ENCODE measurements at regions not wholly inside any gene's neighbourhood (a gene's known extent, or its start where the extent isn't known, plus 50 kb on each side); places are given as distances from the start of the nearest gene placed in this dataset.
"Not testable (repeated sequence)": the region's sequence is repeated elsewhere in the genome, so short reads cannot be mapped to it uniquely, and the experiment has no call there.

DNA sequence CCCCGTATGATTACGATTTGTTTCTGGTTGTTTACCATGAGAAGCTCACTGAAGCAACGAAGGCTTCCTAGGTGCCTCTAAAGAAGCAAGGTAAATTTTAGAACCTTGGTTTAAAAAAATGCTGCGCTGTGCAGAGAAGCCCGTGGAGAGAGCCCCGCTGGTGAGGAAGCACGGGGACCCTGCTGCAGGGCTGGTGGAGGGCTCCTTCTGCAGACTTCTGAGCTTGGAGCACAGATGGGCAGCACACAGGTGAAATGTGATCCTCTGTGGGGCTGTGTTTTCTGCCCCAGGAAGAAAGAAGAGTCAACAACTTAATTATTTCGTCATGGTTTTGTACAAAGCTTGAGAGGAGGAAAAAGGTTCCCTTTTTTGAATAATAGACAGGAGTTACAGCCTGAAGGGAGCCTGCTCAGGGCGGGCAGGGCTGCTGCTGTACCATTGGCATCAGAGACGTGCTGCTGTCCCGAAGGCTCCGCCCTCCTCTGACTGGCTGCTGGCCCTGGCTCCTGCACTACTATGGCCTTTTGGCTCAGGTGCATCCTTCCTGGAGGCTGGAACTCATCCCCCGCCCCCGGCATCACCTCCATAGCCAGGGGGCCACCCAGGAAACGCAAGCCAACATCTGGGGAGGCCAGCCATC lies 108.0 kb upstream of the PLGLB2 start:
- not testable (repeated sequence) for DNase-seq

DNA sequence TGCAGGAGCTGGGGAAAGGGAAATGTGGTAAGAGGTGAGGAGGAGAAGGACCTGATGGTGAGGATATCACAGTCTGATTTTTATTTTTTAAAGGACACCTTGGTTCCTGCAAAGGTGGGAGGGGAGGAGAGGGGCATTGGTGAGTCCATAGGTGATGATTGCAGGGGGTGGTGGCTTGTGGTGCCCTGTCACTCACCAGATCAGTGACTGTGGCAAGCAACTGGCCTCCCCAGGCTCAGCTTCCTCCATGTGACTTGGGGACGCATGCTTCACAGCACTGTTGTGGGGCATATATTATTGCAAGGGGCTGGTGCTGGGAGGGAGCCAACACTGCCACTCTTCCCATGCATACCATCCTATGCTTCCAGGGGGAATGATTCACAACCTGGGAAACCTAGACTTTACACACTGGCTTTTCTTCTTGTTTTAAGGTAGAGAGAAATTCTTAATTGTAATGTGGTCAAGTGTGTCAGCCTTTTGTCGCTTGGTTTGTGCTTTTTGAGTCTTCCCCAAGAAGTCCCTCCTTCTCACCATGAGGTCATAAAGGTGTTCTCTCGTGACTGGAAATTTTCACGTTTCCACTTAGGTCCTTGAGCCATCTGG lies 106.8 kb upstream of the PLGLB2 start:
- DNase-seq = not testable (repeated sequence)

DNA sequence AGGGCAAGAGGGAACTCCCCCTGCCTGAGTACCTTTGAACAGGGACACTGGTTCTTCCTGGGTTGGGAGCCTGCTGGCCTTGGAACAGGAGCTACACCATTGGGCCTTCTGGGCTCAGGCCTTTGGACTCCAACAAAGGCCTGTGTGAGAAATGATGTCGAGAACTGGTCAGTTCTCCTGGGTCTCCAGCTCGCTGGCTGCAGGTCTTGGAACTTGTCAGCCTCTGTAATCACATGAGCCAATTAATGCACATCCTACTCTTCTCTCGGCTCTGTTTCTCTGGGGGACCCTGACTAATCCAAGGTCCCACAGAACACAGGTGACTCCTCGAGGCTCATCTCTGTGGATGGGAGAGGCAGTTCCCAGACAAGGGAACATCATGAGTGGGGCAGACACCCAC lies 104.7 kb upstream of the PLGLB2 start:
- not testable (repeated sequence) for DNase-seq

DNA sequence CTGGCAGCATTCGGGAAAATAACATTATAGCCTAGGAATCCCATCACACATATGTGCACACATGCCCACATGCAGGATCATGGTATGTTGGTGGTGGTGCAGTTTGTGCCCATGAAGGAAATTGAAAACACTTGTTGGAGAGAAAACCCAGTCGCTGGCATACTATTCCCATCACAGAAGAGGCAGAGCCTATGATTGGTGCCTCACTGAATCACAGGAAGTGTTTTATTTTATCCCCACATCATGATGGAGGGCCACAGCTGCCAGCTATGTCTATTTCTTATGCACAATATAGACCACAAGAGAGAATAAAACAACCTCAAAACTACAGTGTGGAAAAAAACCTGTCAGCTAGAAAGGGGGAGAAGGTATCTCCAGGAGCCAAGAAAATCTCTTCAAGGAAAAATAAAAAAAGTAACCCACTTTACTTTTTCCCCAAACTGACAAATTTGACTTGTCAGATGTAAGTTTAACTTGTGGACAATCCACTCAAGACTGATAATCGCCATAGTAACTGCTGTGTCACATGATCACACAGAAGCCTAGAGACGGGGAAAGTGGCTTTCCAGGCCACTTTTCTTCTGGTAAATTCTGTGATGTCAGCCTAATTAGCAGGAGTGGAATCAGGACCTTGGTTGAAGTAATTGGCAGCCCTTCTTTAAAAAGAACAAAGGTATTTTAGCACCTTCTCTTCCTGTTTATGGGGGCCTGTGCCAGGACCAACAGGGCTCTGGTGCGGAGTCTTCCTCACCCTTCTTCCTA lies 100.0 kb upstream of the PLGLB2 start:
- DNase-seq = not testable (repeated sequence)

DNA sequence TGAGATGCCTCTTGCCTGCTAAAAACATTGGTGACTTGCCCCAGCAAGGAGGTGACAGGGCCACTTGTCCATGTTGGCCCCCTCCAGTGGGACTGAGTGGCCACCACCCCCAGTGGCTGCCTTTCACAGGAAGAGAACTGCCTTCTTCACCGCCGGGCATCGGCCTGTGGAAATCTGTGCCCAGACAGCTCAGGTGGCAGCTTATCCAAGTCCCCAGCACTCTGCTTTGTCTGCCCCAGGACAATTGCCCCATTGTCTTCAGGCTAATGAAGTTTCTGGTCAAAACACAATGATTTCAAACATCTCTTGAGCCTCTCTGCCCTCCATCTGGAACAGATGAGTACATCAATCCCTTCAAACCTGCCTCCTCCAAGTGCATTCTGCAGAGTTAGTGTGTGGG lies 99.1 kb upstream of the PLGLB2 start:
- not testable (repeated sequence) for DNase-seq

DNA sequence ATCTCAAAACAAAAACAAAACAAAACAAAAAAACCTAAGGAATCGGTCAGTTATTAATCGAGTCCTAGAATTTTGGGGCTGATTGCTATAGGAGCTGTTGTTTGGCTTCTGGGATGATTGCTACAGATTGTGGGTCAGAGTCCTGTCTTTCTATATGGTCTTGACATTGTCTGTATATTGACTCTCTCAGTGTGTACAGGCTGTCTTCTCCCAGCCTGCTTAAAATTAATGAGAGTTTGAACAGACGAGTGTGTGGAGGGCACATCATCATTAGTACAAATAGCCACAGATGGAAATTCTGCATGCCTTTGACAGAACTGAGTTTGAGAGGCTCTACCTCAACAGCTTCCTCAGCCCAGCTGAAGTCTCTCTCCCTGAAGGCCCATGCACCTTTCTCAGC lies 98.0 kb upstream of the PLGLB2 start:
- not testable (repeated sequence) for DNase-seq

DNA sequence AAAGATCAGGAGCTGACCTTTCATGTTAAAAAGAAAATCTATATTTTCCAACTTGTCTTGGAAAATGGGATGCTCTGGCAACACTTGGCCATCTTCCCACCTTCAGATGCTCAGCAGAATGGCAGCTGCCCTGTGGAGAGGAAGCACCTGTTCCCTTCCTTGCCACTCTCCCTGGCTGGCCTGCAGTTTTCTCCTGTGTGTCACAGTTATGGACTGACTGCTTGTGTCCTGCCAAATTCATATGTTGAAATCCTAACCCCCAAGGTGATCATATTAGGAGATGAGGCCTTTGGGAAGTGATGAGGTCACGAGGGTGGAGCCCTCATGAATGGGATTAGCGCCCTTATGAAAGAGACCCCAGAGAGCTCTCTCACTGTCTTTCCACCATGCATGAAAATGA lies 97.0 kb upstream of the PLGLB2 start:
- DNase-seq = not testable (repeated sequence)

DNA sequence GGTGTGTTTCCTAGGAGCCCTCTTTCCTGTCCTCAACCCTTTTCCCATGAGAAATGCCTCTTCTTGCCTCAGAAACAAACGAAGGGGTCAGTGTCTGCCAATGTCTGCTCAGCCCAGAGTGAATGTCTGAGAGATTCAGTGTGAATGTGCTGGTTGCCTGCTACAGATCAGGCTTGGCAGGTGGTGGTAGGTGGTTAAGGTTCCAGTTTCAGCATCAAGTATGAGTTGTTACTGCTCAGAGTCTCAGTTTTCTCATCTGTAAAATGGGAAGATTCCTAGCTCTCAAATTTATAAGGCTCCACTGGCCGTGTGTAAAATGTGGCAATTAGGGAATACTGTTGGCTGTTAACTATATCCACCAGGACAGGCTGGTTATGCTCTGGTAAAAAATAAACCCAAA lies 96.3 kb upstream of the PLGLB2 start:
- not testable (repeated sequence) for DNase-seq

DNA sequence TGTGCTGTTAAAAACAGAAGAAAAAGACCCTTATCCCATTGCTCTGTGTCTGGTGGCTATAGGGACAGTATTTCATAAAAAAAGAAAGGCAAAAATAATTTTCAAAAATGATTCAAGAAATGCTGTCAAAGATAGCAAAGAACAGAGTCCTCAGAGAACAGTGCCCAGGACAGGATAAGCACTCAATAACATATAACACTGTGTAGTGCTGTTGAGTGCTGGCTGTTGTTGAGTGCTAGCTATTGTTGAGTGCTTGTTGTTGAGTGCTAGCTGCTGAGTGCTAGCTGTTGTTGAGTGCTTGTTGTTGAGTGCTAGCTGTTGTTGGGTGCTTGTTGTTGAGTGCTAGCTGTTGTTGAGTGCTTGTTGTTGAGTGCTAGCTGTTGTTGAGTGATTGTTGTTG lies 94.5 kb upstream of the PLGLB2 start:
- DNase-seq = not testable (repeated sequence)

DNA sequence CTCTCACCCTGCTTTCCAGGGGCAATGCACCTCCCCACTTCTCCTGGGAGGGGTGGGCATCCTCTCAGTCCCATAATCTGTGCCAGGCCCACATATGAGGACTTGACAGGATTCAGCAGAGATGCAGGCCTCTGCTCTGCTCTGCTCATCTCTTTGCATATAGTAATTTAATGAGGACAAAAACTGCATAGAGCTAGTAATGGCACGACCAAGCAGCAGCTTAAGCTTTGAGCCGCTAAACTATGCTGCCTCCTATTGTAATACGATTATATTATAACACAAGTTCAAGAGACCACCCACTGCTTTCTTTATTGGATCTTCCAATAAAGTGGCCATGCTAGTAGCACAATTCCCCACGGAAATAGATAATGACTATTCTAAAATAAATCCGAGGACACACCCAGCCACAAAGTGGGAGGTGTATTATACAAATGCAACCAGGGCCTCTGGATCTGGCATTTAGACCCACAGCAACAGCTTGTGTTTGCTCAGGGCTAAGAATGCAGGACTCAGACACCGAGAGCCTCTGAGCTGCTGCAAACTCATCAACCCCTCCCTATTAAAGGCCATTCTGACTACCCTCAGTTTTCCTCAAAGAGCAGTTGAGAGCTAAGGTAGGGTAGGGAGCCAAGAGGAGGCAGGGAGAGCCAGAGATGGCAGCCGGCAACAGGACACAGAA lies 93.6 kb upstream of the PLGLB2 start:
- DNase-seq = not testable (repeated sequence)

DNA sequence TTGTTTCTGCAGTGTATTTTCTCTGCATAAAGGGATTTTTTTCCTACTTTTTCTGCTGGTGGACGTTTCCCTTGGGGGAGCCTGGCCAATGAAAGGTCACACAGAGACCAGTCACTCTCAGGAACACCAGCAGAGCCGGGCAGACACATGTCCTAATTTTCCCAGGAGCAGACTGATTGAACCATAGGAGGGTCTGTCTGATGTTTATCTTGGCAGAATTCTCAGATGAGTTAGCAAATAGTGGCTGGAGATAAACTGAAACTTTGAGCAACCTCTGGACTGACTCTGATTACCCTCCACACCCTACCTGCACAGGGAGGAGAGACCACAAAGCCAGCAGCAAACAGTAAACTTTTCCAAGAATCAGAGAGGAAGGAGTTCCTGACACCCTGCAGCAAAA lies 90.0 kb upstream of the PLGLB2 start:
- not testable (repeated sequence) for DNase-seq

DNA sequence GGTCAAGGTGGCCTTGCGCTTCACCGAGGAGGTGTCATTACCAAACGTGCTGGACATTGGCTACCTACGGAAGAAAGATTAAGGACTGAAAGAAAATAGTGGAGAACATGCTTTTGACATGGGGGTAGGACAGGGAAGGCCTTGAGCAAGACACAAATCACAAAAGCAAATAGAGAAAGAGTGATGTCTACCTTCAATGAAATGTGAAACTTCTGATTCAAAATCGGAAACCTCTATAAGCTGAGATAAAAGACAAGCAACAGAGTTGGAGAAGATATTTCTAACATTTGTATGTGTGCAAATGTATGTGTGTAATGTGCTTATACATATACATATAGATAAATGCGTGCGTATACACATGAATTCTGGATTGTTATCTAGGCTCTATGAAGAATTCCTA lies 89.5 kb upstream of the PLGLB2 start:
- DNase-seq = not testable (repeated sequence)

DNA sequence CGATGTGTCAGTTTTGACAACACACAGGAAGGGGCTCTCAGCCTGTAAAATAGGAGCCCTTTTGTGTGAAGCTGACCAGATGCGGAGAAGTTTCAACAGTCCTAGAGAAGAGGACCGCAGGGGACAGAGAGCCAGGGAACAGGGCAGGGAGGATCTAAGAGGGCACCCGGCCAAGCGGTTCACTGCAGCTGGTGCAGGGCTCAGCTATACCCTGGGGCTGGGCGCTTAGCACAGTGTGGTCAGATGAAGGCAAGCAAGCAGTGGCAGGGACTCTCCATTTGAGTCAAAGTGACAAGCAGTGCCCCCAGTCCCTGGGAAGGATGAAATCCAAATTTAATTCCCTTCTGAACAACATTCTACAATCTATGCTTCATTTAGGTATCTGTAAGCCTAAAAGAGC lies 88.9 kb upstream of the PLGLB2 start:
- DNase-seq = not testable (repeated sequence)

DNA sequence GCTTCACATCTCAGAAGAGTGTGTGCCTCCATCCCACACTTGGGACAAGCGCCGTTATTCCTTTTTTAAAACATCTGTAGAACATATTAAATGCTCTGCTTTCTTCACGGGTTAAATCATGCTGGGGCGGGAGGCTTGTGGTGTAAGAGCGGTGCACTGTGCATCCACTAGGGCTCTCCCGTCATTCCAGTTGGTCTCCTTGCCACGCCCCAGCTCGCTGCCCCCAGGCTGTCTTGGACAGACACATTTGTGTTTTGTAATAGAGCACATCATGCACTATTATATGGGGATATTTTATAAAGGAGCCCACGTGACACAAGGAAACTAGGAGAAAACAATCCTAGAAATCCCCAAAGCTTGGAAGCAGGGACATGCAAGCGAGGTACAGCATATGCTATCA lies 87.7 kb upstream of the PLGLB2 start:
- DNase-seq = not testable (repeated sequence)

DNA sequence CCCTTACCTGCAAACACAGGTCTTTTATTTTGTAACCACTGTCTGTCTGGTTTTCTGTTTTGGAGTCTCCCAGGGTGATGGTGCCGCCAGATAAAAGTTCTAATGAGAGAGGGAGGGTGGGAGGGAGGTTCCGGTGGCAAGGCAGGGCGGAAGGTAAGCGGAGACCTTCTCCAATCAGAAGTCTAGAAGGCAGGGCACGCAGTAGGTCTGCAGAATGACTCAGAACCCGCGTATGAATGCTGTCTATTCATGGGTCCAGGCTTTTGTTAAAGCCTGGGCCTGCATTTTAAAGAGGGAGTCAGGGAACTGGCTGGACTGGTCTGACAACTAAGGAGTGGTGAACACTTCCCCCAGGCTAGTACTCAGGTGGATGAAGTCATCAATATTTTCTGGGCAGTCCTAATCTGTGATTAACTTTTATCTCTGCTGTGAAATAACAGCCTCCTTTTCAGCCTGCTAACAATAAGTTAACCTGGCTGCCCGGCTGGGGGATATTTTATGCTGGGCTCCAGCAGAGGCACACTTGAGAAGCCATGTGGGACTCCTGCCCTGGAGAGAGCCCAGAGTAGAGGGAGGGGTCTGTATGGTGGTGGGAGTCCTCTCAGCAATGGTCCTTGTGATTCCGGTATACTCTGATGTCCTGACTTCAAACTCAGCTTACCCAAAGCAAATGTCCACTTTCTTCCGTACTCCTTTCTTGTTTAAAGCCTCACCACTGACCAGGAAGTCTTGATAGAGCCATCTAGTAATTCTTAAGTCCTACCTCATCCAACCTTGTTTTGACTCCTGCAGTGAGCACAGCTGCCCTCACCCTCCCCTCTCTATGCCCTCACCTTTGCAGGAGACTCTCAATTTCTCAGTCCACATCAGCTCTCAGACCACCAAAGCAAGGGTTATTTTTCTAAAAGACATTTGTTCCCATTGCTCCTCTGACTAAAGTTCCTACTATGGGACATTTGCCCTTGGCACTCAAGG lies 85.3 kb upstream of the PLGLB2 start:
- not testable (repeated sequence) for DNase-seq

DNA sequence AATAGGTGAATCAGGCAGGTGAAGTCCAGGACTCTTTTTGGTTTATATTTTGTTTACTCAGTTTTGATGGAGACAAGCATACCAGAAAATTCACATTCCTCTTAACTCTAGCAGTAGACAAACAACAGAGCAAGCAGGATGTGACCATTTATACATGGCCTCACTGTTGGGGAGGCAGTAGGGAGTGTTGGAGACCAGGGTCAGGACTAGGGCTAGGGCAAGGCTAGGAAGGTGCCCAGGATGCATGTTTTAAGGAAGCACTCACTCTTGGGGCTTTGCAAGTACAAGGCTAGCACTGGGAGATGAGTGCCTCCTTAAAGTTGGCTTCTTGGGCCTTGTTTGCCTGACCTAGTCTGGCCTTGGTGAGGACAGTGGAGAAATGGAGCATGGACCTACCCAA lies 84.5 kb upstream of the PLGLB2 start:
- not testable (repeated sequence) for DNase-seq

DNA sequence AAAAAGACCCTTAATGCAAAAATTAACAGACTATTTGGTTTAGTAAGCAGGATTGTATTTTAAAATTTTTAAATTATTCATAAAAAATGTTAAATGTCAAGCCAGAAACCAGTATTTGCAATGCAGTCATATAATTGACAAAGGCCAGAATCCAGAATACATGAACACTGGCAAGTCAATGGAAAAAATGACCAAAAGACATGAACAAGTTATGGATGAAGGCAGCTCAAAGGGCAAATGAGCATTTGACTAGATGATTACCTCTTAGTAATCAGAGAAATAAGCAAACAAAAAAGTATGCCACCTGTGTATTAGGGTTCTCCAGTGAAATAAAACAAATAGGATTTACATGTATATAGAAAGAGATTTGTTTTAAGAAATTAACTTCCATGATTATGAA lies 80.9 kb upstream of the PLGLB2 start:
- not testable (repeated sequence) for DNase-seq

DNA sequence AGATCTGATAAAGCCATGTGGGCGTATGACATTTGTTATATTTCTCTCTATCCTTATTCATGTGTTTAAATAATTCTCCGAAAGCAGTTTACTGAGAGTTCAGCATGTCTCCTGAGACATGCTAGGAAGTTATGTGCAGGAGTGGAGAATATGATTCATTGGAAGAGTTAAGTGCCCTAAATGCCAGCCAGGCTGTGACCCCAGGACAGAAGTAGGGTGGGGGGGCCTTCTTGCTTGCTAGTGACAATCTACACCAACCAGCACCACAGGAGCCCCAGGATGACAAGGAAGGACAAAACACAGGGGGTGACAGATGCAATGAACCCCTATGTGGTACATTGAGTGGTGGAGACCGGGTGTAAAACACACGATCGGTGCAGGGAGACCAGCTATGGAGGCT lies 79.5 kb upstream of the PLGLB2 start:
- not testable (repeated sequence) for DNase-seq

DNA sequence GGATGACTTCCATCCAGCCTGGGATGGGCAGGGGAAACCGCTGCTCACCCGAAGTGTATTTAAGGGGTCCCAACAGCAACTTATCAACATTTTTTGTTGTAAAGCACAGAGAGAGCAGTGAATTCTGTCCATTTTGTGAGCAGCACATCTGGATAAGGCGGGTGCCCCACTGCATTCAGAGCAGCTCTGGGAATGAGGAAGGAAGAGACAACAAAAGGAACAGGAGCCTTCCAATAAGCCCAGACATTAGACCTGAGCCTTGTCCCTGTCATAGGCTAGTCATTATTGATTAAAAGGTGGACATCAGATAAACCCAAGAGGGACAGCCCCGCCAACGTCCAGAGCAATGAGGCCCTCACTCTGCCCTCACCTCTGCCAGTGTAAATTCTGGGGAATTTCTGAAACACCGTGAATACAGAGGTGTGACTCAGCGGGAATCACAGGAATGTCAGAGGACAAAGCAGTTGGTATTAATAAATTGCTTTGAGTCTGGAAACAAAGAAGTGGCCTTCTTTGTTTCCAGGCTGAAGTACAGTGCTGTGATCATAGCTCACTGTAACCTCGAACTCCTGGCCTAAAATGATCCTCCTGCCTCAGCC lies 78.2 kb upstream of the PLGLB2 start:
- not testable (repeated sequence) for DNase-seq

DNA sequence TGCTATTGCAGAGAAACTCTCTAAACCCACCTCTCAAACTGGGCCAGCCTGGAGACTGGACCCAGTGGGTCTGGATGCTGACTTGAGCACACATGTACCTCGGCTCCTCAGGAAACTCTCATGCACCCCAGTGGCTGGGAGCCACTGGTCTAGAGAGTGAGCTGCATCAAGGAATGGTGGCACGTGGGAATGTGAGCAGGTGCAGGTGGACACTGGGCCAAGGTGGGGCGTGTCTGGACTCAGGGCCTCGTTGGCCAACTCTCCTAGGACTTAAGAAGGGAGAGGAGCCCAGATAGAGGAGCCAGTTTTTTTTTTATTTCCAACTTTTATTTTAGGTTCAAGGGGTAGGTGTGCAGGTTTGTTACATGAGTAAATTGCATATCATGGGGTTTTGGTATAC lies 75.5 kb upstream of the PLGLB2 start:
- not testable (repeated sequence) for DNase-seq

DNA sequence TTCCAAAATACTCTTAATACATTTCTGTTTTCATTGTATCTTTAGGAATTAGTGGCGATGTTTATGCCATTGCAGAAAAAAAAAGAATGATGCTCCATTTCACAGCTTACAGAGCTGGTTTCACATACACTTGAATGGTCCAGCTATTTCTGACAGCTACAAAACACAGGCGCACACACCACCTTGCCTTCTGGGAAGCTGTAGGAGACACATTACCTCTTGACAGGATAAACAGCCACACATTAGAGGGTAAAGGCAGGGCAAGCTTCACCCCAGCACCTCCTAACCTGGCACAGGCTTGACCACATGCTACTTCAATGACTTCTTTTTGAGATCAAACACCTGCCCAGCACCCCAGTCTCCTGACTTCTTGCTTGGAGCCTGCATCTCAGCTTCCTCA lies 73.2 kb upstream of the PLGLB2 start:
- DNase-seq = not testable (repeated sequence)
